OCI-LY3 (cell line): ENCODE measurements at regions not wholly inside any gene's neighbourhood (a gene's known extent, or its start where the extent isn't known, plus 50 kb on each side); places are given as distances from the start of the nearest gene placed in this dataset.

Experiments used
- CTCF ChIP-seq: fragments of 200-600, 300-600 bp; sonication (generic); IDR thresholded peaks from 2 replicates; pipeline ENCODE4 v1.5.1; 2014; ENCODE audit warnings: antibody characterized with exemption, low read length, low read depth
- EZH2phosphoT487 ChIP-seq: fragments of 200-600 bp; shearing (Covaris generic); IDR thresholded peaks from 2 replicates; pipeline ENCODE4 v1.6.1; 2018; ENCODE audit warnings: antibody characterized with exemption, mixed run types, low read depth

GRCh38 chr12:67795236-67795635 is 146.7 kb downstream of the DYRK2 start:
- TF ChIP-seq CTCF (no peak), EZH2phosphoT487 (no peak)
